GM23248 (cell line): ENCODE measurements at regions not wholly inside any gene's neighbourhood (a gene's known extent, or its start where the extent isn't known, plus 50 kb on each side); places are given as distances from the start of the nearest gene placed in this dataset.

Source experiments
- EZH2 ChIP-seq: fragments of 200-600 bp; sonication (generic); IDR thresholded peaks from 2 replicates; pipeline ENCODE4 v1.6.1; 2018; ENCODE audit warnings: antibody characterized with exemption, mild to moderate bottlenecking; ENCODE audit not compliant: insufficient read depth, poor library complexity, severe bottlenecking
- EZH2phosphoT487 ChIP-seq: fragments of 200-600 bp; sonication (generic); IDR thresholded peaks from 2 replicates; pipeline ENCODE4 v1.6.1; 2018; ENCODE audit warnings: antibody characterized with exemption, moderate library complexity, mild to moderate bottlenecking, low read depth; ENCODE audit not compliant: insufficient read depth

GRCh38 chr1:36612881-36613280, 130.2 kb upstream of the CSF3R start:
- TF ChIP-seq EZH2 (no peak), EZH2phosphoT487 (no peak)
